B cell (primary cell): ENCODE measurements at regions not wholly inside any gene's neighbourhood (a gene's known extent, or its start where the extent isn't known, plus 50 kb on each side); places are given as distances from the start of the nearest gene placed in this dataset.

Experiments
- ATAC-seq: fragments of 200-7000 bp; cut with Tn5 transposase; one replicate; pipeline ENCODE4 v1.10.0; 2021; ENCODE audit warnings: low read depth, mild to moderate bottlenecking, moderate number of reproducible peaks, moderate library complexity
- CTCF ChIA-PET: fragments of 350-600 bp; sonication (Branson Sonifier 250); formaldehyde crosslinking; loops from one replicate; lab custom pipeline; 2021; ENCODE audit warnings: antibody characterized with exemption, inconsistent platforms; lab: Charles Lee
- POLR2A ChIA-PET: fragments of 350-600 bp; sonication (Branson Sonifier 250); formaldehyde crosslinking; loops from one replicate; lab custom pipeline; 2021; ENCODE audit warnings: antibody characterized with exemption; lab: Charles Lee
- DNase-seq: peaks from one replicate; pipeline ENCODE4 v3.0.0; 2013
- H2AFZ ChIP-seq: 2 replicates; pipeline ENCODE4 v1.6.1; 2012; ENCODE audit warnings: mild to moderate bottlenecking, low read depth, low read length; ENCODE audit not compliant: insufficient read depth, poor library complexity, severe bottlenecking
- H3K27ac ChIP-seq, 2 donors: 1 replicate in 1 of 2; 2 replicates in 1 of 2; pipeline ENCODE4 v1.5.1; 2012 to 2013; ENCODE audit warnings: low read length in 2 of 2, mild to moderate bottlenecking in 2 of 2, moderate library complexity in 1 of 2
- H3K27me3 ChIP-seq, 4 experiments: fragments of 200-600 bp in 1 of 4; sonication (generic) in 1 of 4; replicated peaks in 1 of 4; 1 replicate in 2 of 4; 2 replicates in 2 of 4; pipeline versions ENCODE4 v1.6.1 to v1.7.0; 2013 to 2016; ENCODE audit warnings: low read length in 3 of 4, mild to moderate bottlenecking in 2 of 4, mixed read lengths in 1 of 4, moderate library complexity in 1 of 4; ENCODE audit not compliant: insufficient read depth in 4 of 4, control insufficient read depth in 3 of 4; ENCODE audit errors: control extremely low read depth in 1 of 4
- H3K36me3 ChIP-seq, 2 experiments: replicated peaks in 1 of 2; 1 replicate in 1 of 2; 2 replicates in 1 of 2; pipeline versions ENCODE4 v1.6.1 to v1.7.1; 2013; ENCODE audit warnings: low read length in 1 of 2; ENCODE audit not compliant: insufficient read depth in 2 of 2, control insufficient read depth in 1 of 2; ENCODE audit errors: control extremely low read depth in 1 of 2, extremely low read depth in 1 of 2
- H3K4me1 ChIP-seq, 2 donors: fragments of 200-600 bp in 1 of 2; sonication (generic) in 1 of 2; 1 replicate in 1 of 2; 2 replicates in 1 of 2; pipeline versions ENCODE4 v1.5.1 to v1.6.1; 2013 to 2017; ENCODE audit warnings: low read length in 2 of 2; ENCODE audit not compliant: control insufficient read depth in 2 of 2, insufficient read depth in 2 of 2
- H3K4me2 ChIP-seq: replicated peaks from 2 replicates; pipeline ENCODE3; 2012; ENCODE audit warnings: mild to moderate bottlenecking, low read depth, low read length; ENCODE audit not compliant: poor library complexity, severe bottlenecking
- H3K4me3 ChIP-seq, 5 experiments: fragments of 200-600 bp in 1 of 5; sonication (generic) in 1 of 5; 1 replicate in 3 of 5; 2 replicates in 2 of 5; pipeline versions ENCODE4 v1.5.1 to v1.7.0; 2011 to 2016; ENCODE audit warnings: low read length in 4 of 5, mild to moderate bottlenecking in 4 of 5, low read depth in 2 of 5, control low read depth in 1 of 5, moderate library complexity in 1 of 5; ENCODE audit not compliant: insufficient read depth in 1 of 5; ENCODE audit errors: control extremely low read depth in 1 of 5, extremely low read depth in 1 of 5
- H3K79me2 ChIP-seq: fragments of 200-600 bp; sonication (generic); one replicate; pipeline ENCODE4 v1.6.0; 2016; ENCODE audit warnings: low read length; ENCODE audit not compliant: control insufficient read depth, insufficient read depth
- H3K9ac ChIP-seq: fragments of 200-600 bp; sonication (generic); 2 replicates; pipeline ENCODE4 v1.6.1; 2017; ENCODE audit warnings: mild to moderate bottlenecking, low read length, moderate library complexity
- H3K9me3 ChIP-seq, 3 donors: one replicate each; pipeline versions ENCODE4 v1.6.1 to v1.7.1; 2013; ENCODE audit warnings: low read length in 2 of 3; ENCODE audit not compliant: control insufficient read depth in 2 of 3, insufficient read depth in 1 of 3; ENCODE audit errors: control extremely low read depth in 1 of 3
- H4K20me1 ChIP-seq: 2 replicates; pipeline ENCODE4 v1.6.0; 2012; ENCODE audit warnings: mild to moderate bottlenecking, low read length; ENCODE audit not compliant: insufficient read depth, control insufficient read depth, poor library complexity, severe bottlenecking
- H3K27ac Mint-ChIP-seq: one replicate; pipeline ENCODE4 v1.8.0; 2021; ENCODE audit warnings: mixed read lengths
- H3K27me3 Mint-ChIP-seq: one replicate; pipeline ENCODE4 v1.8.0; 2021; ENCODE audit warnings: mixed read lengths
- H3K4me1 Mint-ChIP-seq: one replicate; pipeline ENCODE4 v1.8.0; 2021; ENCODE audit warnings: mixed read lengths
- H3K4me3 Mint-ChIP-seq: one replicate; pipeline ENCODE4 v1.8.0; 2021; ENCODE audit warnings: mixed read lengths
- H3K9me3 Mint-ChIP-seq: one replicate; pipeline ENCODE4 v1.8.0; 2022; ENCODE audit warnings: mixed read lengths; ENCODE audit not compliant: insufficient read depth
- EZH2 ChIP-seq: IDR thresholded peaks from 2 replicates; pipeline ENCODE4 v1.6.1; 2012; ENCODE audit warnings: borderline replicate concordance, low read depth, mild to moderate bottlenecking, moderate library complexity, low read length; ENCODE audit not compliant: insufficient read depth, poor library complexity, severe bottlenecking
- WGBS: methylation state at CpG from one replicate; pipeline ENCODE4 v1.1.5; 2013; ENCODE audit warnings: missing lambda C conversion rate; ENCODE audit not compliant: insufficient coverage; 5-methylcytosine and 5-hydroxymethylcytosine counted together
- intact Hi-C: fragments of 100-400 bp; cut with micrococcal nuclease; formaldehyde crosslinking; loops from one replicate; pipeline ENCODE4 v1.10.0; 2022
- TF ChIP-seq, protein P1 (sequence below): fragments of 200-600 bp; IDR thresholded peaks from one replicate; pipeline ENCODE4 v1.8.0; 2022; ENCODE audit warnings: antibody characterized with exemption, mild to moderate bottlenecking

- H3K4me3 Mint-ChIP-seq: no peak overlapping the region
- Histone ChIP-seq H3K36me3 (no peaks in the 10 kb centered on the region), H3K27me3 (peaks cover 0 to 2% (median 0%) of the 10 kb centered on the region in 4 experiments), H3K9ac (peak overlapping the region; percentile 73), H2AFZ (no peak overlapping the region), H4K20me1 (no peaks in the 10 kb centered on the region), H3K4me1 (peaks cover 0 to 7% of the 10 kb centered on the region in 2 donors), H3K4me2 (peak overlapping the region; percentile 70), H3K4me3 (peak overlapping the region in 3 of 5 experiments; percentile 70 to 79 (median 70)), H3K27ac (no peak overlapping the region), H3K79me2 (no peaks in the 10 kb centered on the region), H3K9me3 (no peaks in the 10 kb centered on the region)
- CTCF ChIA-PET: no interaction called here
- H3K27ac Mint-ChIP-seq: no peak overlapping the region
- intact Hi-C loops: no loop called here
- H3K4me1 Mint-ChIP-seq: no peaks in the 10 kb centered on the region
- no peaks in the 10 kb centered on the region for H3K9me3 Mint-ChIP-seq
- WGBS: no CpG with 5 or more reads among the region's 6 CpGs
- TF ChIP-seq, protein P1, sequence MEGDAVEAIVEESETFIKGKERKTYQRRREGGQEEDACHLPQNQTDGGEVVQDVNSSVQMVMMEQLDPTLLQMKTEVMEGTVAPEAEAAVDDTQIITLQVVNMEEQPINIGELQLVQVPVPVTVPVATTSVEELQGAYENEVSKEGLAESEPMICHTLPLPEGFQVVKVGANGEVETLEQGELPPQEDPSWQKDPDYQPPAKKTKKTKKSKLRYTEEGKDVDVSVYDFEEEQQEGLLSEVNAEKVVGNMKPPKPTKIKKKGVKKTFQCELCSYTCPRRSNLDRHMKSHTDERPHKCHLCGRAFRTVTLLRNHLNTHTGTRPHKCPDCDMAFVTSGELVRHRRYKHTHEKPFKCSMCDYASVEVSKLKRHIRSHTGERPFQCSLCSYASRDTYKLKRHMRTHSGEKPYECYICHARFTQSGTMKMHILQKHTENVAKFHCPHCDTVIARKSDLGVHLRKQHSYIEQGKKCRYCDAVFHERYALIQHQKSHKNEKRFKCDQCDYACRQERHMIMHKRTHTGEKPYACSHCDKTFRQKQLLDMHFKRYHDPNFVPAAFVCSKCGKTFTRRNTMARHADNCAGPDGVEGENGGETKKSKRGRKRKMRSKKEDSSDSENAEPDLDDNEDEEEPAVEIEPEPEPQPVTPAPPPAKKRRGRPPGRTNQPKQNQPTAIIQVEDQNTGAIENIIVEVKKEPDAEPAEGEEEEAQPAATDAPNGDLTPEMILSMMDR: no peak
- TF ChIP-seq EZH2: no peak
- POLR2A ChIA-PET: no interaction called here
- no peaks in the 10 kb centered on the region for H3K27me3 Mint-ChIP-seq
- DNase-seq (no peak), ATAC-seq (no peak)
Measured at GRCh38 chrX:131703646-131704045, 159.8 kb downstream of the OR13H1 start.

DNA sequence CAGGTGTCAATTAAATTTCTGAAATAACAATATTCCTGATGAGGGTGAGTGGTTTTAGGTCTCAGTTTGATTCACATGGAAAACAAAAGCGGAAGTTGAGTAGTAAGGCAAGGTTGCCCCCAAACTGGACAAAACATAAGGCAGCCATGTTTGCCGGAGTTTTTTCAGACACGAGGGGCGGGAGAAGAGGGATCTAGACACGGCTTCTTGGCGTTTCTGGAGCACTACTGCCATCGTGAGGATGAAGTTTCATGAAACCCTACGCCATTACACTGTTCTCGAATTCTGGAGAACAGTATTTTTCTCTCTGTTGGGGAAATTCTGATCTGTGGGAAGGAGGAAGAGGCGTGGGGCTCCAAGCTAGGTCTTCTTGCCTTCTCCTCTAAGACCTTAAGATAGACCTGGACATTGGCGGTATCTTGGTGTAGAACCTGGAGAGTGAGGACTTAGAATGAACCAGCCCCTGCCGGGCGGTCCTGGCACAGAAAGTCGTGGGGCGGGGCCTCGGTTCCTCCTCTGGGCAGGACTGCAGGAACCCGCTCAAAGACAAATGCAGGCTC is 160.3 kb downstream of the OR13H1 start:
- ChIA-PET POLR2A (no interaction called here), CTCF (no interaction called here)
- no peak overlapping the region for H3K27ac Mint-ChIP-seq
- H3K4me3 Mint-ChIP-seq: no peak overlapping the region
- WGBS: 93% methylated on average over 10 of the region's 17 CpGs
- H3K4me2 ChIP-seq: peak overlapping the region; percentile 70
- no peaks in the 10 kb centered on the region for H3K9me3 Mint-ChIP-seq
- intact Hi-C loops: no loop called here
- H3K27me3 Mint-ChIP-seq: no peaks in the 10 kb centered on the region
- peaks cover 0 to 7% of the 10 kb centered on the region in 2 donors for H3K4me1 ChIP-seq
- TF ChIP-seq, protein P1: no peak
- TF ChIP-seq EZH2: no peak
- H2AFZ ChIP-seq: peak overlapping the region; percentile 68
- no peaks in the 10 kb centered on the region for H3K27me3 ChIP-seq
- no peaks in the 10 kb centered on the region for H3K4me1 Mint-ChIP-seq
- H3K27ac ChIP-seq: peak overlapping the region in 1 of 2 donors; percentile 70
- H3K4me3 ChIP-seq: peak overlapping the region in 3 of 5 experiments; percentile 70 to 79 (median 70)
- no peaks in the 10 kb centered on the region for H4K20me1 ChIP-seq
- no peak for ATAC-seq
- H3K79me2 ChIP-seq: no peaks in the 10 kb centered on the region
- H3K36me3 ChIP-seq: no peaks in the 10 kb centered on the region
- no peaks in the 10 kb centered on the region for H3K9me3 ChIP-seq
- peak overlapping the region; percentile 73 for H3K9ac ChIP-seq
- DNase-seq: no peak
